Adipocyte (in vitro differentiated cells): ENCODE measurements at regions not wholly inside any gene's neighbourhood (a gene's known extent, or its start where the extent isn't known, plus 50 kb on each side); places are given as distances from the start of the nearest gene placed in this dataset.

Source experiments
- DNase-seq: peaks from one replicate; pipeline ENCODE4 v3.0.0-alpha.2; 2015; ENCODE audit warnings: low read depth
- H3K27me3 ChIP-seq: replicated peaks from 2 replicates; pipeline ENCODE4 v1.7.0; 2013; ENCODE audit warnings: mild to moderate bottlenecking, low read length, moderate library complexity; ENCODE audit not compliant: control insufficient read depth, insufficient read depth
- H3K36me3 ChIP-seq: 2 replicates; pipeline ENCODE4 v1.7.0; 2013; ENCODE audit warnings: low read length, mild to moderate bottlenecking, moderate library complexity; ENCODE audit not compliant: control insufficient read depth, insufficient read depth, severe bottlenecking
- H3K4me1 ChIP-seq: 2 replicates; pipeline ENCODE4 v1.7.0; 2013; ENCODE audit warnings: mild to moderate bottlenecking, low read length, moderate library complexity; ENCODE audit not compliant: control insufficient read depth, insufficient read depth
- H3K4me3 ChIP-seq: 2 replicates; pipeline ENCODE4 v1.7.0; 2013; ENCODE audit warnings: mild to moderate bottlenecking, low read length, moderate library complexity
- H3K9ac ChIP-seq: 2 replicates; pipeline ENCODE4 v1.7.0; 2013; ENCODE audit warnings: mild to moderate bottlenecking, low read length, moderate library complexity
- H3K9me3 ChIP-seq: 2 replicates; pipeline ENCODE4 v1.7.0; 2013; ENCODE audit warnings: mild to moderate bottlenecking, low read length, moderate library complexity; ENCODE audit not compliant: control insufficient read depth

DNA sequence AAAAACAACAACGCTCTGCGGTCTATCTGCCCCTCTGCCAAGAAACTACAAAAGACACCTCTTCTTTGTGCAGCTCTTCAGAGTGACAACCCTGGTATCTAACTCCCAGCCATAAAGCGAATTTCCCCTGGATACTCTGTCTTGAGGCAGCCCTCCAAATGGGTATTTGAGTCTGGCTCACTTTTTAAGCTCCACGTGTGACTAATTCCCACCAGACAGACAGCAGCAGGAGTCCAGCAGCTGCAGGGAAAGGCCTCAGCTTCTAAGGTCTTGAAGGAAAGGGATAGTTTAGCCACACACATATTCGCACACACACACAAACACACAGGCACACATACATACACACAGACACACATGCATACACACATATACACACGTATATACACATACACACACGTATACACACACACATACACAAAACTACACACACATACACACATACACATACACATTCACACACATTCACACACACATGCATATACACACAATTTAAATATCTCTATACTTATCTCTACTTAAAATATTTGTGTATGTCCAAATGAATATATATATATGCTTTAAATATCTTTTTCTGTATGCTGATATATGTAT, 188.8 kb downstream of the TSHZ3 start:
- no peak overlapping the region for H3K9ac ChIP-seq
- H3K9me3 ChIP-seq, result no peaks in the 10 kb centered on the region
- H3K36me3 ChIP-seq, result no peaks in the 10 kb centered on the region
- no peaks in the 10 kb centered on the region for H3K27me3 ChIP-seq
- no peak overlapping the region for H3K4me3 ChIP-seq
- no peaks in the 10 kb centered on the region for H3K4me1 ChIP-seq
- peak; percentile 2 for DNase-seq

GRCh38 chr19:31154021-31154420, 195.2 kb downstream of the TSHZ3 start:
- no peaks in the 10 kb centered on the region for H3K27me3 ChIP-seq
- no peaks in the 10 kb centered on the region for H3K4me1 ChIP-seq
- no peak overlapping the region for H3K9ac ChIP-seq
- no peaks in the 10 kb centered on the region for H3K36me3 ChIP-seq
- no peaks in the 10 kb centered on the region for H3K9me3 ChIP-seq
- H3K4me3 ChIP-seq, result no peak overlapping the region
- peak; percentile 30 for DNase-seq

- no peaks in the 10 kb centered on the region for H3K9me3 ChIP-seq
Measured at GRCh38 chr19:31152906-31153305, 196.3 kb downstream of the TSHZ3 start.

DNA sequence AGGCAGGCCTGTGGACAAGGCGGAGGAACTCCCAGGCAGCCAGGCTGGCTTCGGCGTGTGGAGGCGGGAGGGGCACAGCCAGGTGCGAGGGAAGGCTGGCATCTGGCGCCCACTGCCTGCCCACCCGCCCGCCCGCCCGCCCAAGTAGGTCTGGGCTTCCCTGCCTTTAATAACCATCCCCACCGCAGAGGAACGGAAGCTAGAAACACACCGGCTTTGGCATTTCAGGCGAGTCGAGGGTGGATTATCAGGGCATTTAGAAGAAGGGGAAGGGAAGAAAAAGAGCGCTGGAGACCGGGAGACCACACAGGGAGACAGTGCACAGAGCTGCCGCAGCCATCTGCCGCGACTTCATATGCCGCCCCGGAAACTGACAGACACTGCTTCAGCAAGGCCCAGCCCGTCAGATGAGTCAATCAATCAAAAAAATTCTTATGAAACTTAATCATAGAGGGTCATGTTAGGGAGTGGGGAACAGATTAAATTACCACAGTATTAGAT, 199.7 kb downstream of the TSHZ3 start:
- no peaks in the 10 kb centered on the region for H3K27me3 ChIP-seq

More at GRCh38 chr19:31152906-31153305, 196.3 kb downstream of the TSHZ3 start:
- Histone ChIP-seq H3K4me3 (no peak overlapping the region), H3K27me3 (no peaks in the 10 kb centered on the region), H3K4me1 (no peaks in the 10 kb centered on the region), H3K36me3 (no peaks in the 10 kb centered on the region), H3K9ac (no peak overlapping the region)
- DNase-seq, result no peak

GRCh38 chr19:31148671-31149070, 200.6 kb downstream of the TSHZ3 start:
- Histone ChIP-seq H3K9me3 (no peaks in the 10 kb centered on the region), H3K27me3 (no peaks in the 10 kb centered on the region), H3K9ac (no peak overlapping the region), H3K4me1 (peaks cover 9% of the 10 kb centered on the region), H3K36me3 (no peaks in the 10 kb centered on the region), H3K4me3 (no peak overlapping the region)
- DNase-seq, result no peak

More for the DNA sequence above, 199.7 kb downstream of the TSHZ3 start:
- Histone ChIP-seq H3K9ac (no peak overlapping the region), H3K36me3 (no peaks in the 10 kb centered on the region), H3K4me1 (peaks cover 9% of the 10 kb centered on the region), H3K4me3 (no peak overlapping the region), H3K9me3 (no peaks in the 10 kb centered on the region)
- DNase-seq, result no peak

GRCh38 chr19:31147234-31147633, 202.0 kb downstream of the TSHZ3 start:
- H3K9me3 ChIP-seq, result no peaks in the 10 kb centered on the region
- no peaks in the 10 kb centered on the region for H3K36me3 ChIP-seq
- no peak for DNase-seq

DNA sequence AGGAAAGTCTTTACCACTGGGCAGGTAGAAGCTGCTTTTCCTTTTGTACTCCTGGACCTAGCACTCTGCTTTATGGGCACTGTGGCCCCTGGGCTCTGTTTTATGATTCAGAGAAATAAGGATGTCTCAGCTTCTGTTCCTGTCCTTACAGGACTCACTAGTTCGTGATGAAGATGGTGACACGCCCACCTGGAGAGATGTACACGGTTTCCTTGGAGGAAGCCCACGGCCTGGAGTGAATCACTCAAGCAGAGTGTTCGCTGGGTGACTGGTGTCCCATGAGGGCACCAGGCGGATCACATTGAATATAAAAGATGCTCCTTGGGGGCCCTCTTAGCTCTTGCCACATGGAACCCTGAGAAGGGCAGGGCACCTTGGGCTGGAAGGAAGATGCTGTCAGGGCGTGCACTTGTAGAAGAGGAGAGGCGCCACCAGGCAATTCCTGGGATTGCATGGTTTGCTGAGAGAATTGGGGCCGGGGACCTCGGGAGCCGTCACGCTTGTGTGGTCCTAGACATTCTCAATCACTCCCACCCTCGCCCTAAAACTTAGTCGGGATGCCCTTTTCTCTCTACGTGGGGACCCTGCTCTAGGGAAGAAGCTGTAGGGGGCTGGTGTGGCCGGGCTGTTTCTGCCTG, 202.6 kb downstream of the TSHZ3 start:
- peaks cover 9% of the 10 kb centered on the region for H3K4me1 ChIP-seq
- no peak overlapping the region for H3K4me3 ChIP-seq
- no peaks in the 10 kb centered on the region for H3K27me3 ChIP-seq
- no peak for DNase-seq
- H3K36me3 ChIP-seq, result no peaks in the 10 kb centered on the region
- H3K9me3 ChIP-seq, result no peaks in the 10 kb centered on the region
- no peak overlapping the region for H3K9ac ChIP-seq

More at GRCh38 chr19:31147234-31147633, 202.0 kb downstream of the TSHZ3 start:
- no peak overlapping the region for H3K4me3 ChIP-seq
- H3K27me3 ChIP-seq, result no peaks in the 10 kb centered on the region
- peaks cover 9% of the 10 kb centered on the region for H3K4me1 ChIP-seq
- H3K9ac ChIP-seq, result no peak overlapping the region

DNA sequence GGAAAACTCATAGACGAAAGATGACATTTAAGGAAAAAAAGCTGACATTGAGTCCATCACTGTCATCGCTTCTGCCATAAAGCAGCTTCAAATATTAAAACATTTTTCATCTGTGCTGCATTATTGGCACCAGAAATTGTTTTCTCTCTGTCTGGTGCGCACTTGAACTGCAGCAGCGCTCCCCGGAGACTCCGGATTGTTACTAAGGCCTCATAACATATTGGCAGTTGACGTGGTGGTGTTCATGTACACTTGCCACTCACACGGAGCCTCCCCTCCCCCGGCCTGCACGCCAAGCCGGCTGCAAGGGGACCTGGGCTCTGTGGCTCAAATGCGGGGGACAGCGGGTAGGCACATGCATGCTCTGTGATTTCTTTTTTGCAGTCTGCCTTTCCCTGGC, 203.2 kb downstream of the TSHZ3 start:
- no peaks in the 10 kb centered on the region for H3K27me3 ChIP-seq
- no peaks in the 10 kb centered on the region for H3K9me3 ChIP-seq
- no peak for DNase-seq
- H3K36me3 ChIP-seq, result no peaks in the 10 kb centered on the region
- H3K4me3 ChIP-seq, result no peak overlapping the region
- H3K9ac ChIP-seq, result no peak overlapping the region
- peaks cover 9% of the 10 kb centered on the region for H3K4me1 ChIP-seq

DNA sequence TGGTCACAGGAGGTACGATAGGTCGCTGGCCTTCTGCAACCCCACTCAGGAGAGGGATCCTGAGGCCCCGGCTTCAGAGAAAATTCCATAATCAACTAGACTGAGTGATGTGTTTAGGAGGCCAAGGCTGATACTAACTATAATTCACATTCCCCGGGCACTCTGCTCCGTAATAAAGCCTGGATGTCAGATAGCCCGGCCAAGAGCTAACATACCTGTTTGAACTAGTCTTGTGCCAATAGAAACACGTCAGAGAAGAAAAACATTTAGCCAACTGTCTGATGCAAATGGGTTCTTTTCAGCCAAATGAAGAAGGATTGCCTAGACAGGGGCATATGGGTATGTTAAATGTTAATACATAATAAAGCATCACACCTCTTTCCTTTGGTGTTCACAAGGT, 204.2 kb downstream of the TSHZ3 start:
- peaks cover 15% of the 10 kb centered on the region for H3K4me1 ChIP-seq

DNA sequence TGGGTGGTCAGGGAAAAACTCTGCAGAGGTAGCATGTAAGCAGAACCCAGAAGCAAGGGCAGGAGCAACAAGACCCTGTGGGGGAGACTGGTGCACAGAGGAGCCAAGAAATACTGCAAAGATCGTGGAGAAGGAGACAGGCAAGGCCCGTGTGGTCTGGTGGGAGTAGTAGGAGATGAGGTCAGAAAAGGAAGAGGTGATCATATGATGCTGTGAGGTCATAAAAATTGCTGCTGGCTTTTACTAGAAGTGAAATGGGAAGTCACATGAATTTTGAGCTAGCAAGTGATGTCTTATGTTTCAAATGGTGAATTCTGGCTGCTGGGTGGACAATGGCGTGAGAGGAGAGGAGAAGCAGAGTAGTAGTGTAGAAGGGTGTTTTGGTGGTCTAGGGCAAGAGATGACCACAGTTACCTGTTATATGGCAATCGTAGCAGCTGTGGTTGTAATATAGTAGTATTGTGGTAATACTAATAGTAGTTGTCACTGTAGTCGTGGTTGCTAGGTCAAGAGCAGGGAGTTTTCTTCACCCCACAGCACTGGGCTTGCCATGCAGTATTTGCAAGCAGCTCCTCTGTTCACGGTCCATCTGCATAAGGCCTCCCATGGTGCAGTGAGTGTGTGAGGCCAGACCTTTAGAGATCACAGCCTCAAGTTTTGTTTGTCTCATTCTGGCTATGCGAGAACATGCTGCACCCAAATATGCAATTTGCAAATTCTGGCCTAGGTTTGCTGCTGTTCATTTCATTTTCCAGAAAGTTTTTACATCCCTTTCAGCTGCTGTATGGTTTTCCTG, 205.0 kb downstream of the TSHZ3 start:
- no peak for DNase-seq
- no peaks in the 10 kb centered on the region for H3K9me3 ChIP-seq

More for the DNA sequence above, 204.2 kb downstream of the TSHZ3 start:
- no peak for DNase-seq
- H3K9ac ChIP-seq, result no peak overlapping the region
- no peak overlapping the region for H3K4me3 ChIP-seq
- H3K9me3 ChIP-seq, result no peaks in the 10 kb centered on the region
- H3K36me3 ChIP-seq, result no peaks in the 10 kb centered on the region
- H3K27me3 ChIP-seq, result no peaks in the 10 kb centered on the region

GRCh38 chr19:31141301-31141700, 207.9 kb downstream of the TSHZ3 start:
- no peak for DNase-seq
- Histone ChIP-seq H3K4me3 (no peak overlapping the region), H3K36me3 (no peaks in the 10 kb centered on the region), H3K27me3 (no peaks in the 10 kb centered on the region), H3K4me1 (peaks cover 19% of the 10 kb centered on the region), H3K9me3 (no peaks in the 10 kb centered on the region), H3K9ac (no peak overlapping the region)

More for the DNA sequence above, 205.0 kb downstream of the TSHZ3 start:
- H3K27me3 ChIP-seq, result no peaks in the 10 kb centered on the region
- H3K9ac ChIP-seq, result no peak overlapping the region
- H3K4me3 ChIP-seq, result no peak overlapping the region
- H3K4me1 ChIP-seq, result peaks cover 20% of the 10 kb centered on the region
- H3K36me3 ChIP-seq, result no peaks in the 10 kb centered on the region
